Muscle of back (tissue), 3 donors: ENCODE measurements at regions not wholly inside any gene's neighbourhood (a gene's known extent, or its start where the extent isn't known, plus 50 kb on each side); places are given as distances from the start of the nearest gene placed in this dataset.
"Not testable (repeated sequence)": the region's sequence is repeated elsewhere in the genome, so short reads cannot be mapped to it uniquely, and the experiment has no call there.

Experiments
- DNase-seq, 3 donors: peaks; one replicate each; pipeline versions ENCODE4 v3.0.0 to v3.0.0-alpha.2; 2013

DNA sequence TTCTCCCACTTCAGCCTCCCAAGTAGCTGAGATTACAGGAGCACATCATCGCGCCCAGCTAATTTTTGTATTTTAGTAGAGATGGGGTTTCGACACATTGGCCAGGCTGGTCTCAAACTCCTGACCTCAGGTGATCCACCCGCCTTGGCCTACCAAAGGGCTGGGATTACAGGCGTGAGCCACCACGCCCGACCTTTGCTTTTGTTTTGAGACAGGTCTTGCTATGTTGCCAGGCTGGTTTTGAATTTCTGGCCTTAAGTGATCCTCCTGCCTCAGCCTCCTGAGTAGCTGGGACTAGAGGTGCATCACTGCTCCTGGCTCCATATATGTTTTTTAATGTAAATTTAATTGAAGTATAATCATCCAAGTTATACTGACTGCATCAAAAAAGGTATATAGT is 80.2 kb upstream of the NEK6 start:
- not testable (repeated sequence) for DNase-seq

DNA sequence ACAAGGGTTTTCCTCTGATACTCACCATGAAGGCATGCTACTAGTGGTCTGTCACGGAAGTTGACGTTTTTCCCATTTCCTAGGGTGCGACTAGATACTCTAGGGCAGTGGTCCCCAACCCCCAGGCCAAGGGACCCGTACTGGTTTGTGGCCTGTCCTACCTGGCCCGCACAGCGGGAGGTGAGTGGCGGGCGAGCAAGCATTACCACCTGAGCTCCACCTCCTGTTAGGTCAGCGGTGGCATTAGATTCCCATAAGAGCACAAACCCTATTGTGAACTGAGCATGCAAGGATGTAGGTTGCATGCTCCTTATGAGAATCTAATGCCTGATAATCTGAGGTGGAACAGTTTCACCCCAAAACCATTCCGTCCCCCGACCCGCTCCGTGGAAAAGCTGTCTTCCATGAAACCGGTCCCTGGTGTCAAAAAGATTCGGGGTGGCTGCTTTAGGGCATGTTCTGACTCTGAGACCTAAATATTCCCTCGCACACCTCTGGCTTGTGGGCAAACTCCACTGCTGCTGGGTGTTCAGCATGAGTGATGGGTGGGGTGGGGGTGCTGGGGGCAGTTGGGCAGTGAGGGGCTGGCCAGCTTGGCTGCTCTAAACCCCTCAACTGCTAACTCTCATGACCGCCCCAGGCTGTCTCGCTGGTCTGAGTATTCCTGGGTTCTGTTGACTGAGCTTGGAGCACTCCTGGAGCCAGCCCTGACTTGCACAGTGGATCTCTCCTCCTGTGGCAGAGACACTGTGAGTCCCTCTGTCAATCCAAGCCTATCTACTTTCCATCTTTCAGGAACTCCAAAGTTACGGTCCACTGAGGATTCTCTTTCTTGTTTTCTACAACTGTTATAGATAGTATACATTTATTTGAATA is 78.3 kb upstream of the NEK6 start:
- DNase-seq: no peak

GRCh38 chr9:124180557-124180956 is 77.2 kb upstream of the NEK6 start:
- peak; percentile 33 to 89 (median 66) for DNase-seq

- DNase-seq: no peak
Measured at GRCh38 chr9:124182741-124183140, 75.0 kb upstream of the NEK6 start.

DNA sequence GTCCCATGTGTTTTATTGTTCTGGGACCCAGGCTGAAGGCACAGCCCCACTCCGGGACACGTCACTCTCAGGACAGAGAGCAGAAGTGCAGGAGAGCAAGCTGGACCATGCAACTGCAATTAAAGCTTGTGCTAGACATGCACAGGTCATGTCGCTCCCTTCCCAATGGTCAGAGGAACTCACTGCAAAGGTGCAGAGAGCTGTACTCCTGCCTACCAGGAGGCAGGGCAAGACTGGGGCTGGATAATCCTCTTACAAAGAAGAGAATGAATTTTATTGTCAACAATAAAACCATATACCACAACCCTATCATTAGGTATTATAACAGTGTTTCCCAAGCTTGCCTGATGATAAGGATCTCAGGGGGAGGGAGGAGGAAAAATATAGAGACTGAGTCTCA is 74.0 kb upstream of the NEK6 start:
- DNase-seq: no peak

DNA sequence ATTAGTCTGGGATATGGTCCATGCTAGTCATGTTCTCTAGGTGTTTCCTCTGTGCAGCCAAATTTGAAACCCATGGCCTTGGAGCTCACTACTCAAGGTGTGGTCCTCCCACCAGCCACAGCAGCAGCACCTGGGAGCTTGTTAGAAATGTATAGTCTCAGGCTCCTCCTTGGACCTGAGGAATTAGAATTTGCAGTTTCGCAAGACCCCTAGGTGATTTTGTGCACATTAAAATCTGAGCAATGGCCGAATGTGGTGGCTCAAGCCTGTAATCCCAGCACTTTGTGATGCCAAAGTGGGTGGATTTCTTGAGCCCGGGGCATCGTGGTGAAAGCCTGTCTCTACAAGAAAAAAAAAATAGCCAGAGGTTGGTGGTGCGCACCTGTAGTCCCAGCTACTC is 72.3 kb upstream of the NEK6 start:
- DNase-seq: no peak

GRCh38 chr9:124187311-124187710 is 70.4 kb upstream of the NEK6 start:
- no peak for DNase-seq

GRCh38 chr9:124188331-124189110 is 69.2 kb upstream of the NEK6 start:
- no peak for DNase-seq

GRCh38 chr9:124190761-124191160 is 67.0 kb upstream of the NEK6 start:
- DNase-seq: no peak

GRCh38 chr9:124191691-124192395 is 65.9 kb upstream of the NEK6 start:
- no peak for DNase-seq

DNA sequence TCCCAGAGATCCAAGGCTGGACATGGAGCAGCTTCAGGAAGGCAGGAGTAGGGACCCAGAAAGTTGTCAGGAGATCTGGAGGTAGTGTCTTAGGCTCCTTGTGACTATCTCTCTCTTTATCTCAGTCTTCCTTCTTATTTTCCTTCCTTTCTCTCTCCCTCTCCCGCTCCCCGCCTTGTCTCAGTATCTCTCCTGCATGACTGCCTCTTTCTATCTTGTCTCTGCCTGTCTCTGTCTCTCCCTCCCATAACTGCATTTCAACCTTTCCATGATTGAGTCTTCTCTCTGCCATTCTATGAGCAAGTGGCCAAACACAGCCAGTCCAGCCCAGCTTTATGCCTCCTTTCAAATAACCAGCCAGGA is 61.0 kb upstream of the NEK6 start:
- DNase-seq: no peak

GRCh38 chr9:124197177-124198095 is 60.3 kb upstream of the NEK6 start:
- peak in 1 of 3 donors; percentile 22 for DNase-seq

DNA sequence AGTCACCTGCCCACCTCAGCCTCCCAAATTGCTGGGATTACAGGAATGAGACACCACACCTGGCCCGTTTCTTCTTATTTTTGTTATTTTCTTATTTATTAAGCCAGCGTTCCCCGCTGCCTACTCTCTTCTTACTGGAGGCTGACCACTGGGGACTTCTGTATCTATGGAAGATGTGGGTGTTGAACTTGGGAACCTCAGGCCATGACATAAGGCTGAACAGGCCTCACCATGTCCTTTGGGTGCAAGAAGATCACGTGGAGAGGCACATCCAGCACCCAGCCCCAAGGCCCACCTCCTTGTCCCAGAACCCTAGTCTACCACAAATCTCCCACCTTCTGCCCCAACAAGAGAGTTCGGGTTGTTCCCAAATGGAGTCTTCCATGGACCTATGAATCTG is 59.4 kb upstream of the NEK6 start:
- DNase-seq: no peak

DNA sequence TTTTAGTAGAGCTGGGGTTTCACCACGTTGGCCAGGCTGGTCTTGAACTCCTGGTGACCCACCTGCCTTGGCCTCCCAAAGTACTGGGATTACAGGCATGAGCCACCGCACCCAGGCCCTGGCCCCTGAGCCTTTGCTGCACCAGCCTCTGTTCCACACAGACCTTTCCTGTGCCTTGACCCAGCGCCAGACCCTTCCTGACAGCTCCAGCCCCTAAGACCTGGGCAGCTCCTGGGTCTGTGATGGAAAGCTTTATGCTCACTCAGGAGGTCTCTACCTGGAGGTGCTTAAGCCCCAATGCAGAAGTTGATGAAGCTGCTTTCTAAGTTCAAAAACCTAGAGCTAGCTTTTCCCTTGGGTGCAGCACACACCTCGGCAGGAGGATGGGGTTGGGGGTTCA is 58.8 kb upstream of the NEK6 start:
- no peak for DNase-seq

GRCh38 chr9:124199474-124199873 is 58.3 kb upstream of the NEK6 start:
- no peak for DNase-seq

- peak in 2 of 3 donors; percentile 40 to 54 for DNase-seq
Measured at GRCh38 chr9:124202447-124202971, 55.2 kb upstream of the NEK6 start.

DNA sequence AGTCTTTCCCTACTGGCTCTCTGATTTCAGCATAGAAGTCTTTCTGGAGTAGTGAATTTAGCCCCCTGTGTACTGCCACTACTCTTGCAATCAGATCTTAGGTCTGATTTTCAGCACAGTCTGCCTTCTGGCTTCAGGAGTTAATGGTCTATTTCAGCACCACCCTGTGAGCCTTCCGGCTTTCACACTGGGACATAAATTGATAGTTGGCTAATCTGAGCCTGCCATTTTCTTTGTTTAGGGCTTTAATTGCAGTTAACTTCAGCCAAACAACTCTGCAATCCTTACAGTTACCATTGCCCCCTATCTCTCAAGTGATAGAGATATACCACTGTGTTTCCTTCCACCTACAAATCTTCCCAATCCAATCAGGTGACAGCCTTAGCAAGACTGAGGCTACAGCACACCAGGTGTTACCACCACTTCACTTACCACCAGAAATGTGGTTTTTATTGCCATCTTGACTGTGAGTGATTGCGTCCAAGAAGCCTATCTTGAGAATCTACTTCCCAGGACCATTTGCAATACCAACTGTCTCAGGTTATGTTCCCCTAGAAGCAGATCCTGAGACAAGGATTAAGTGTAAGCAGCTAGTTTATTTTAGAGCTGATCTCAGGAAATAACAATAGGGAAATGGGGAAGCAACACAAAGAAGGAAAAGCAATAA is 51.9 kb upstream of the NEK6 start:
- DNase-seq: no peak

GRCh38 chr9:124206391-124206790 is 51.4 kb upstream of the NEK6 start:
- no peak for DNase-seq
